ENCODE measurements at regions not wholly inside any gene's neighbourhood (a gene's known extent, or its start where the extent isn't known, plus 50 kb on each side); places are given as distances from the start of the nearest gene placed in this dataset.

- H3K4me1 Mint-ChIP-seq (ENCODE audit: low read depth) = no peaks in the 10 kb centered on the region
- no peak overlapping the region for H3K4me3 Mint-ChIP-seq (ENCODE audit: unreplicated experiment)
- peaks cover 5% of the 10 kb centered on the region for H3K9me3 Mint-ChIP-seq (ENCODE audit: low read depth)
- no peaks in the 10 kb centered on the region for H3K36me3 Mint-ChIP-seq (ENCODE audit: low read depth)
- H3K27ac Mint-ChIP-seq (ENCODE audit: unreplicated experiment) = no peak overlapping the region
- TF ChIP-seq CTCF (IDR thresholded peaks at IDR 0.05) = no peak
- no peaks in the 10 kb centered on the region for H3K27me3 Mint-ChIP-seq (ENCODE audit: low read depth)
- no peak for DNase-seq (ENCODE audit: low spot score)
These were observed 114.4 kb upstream of the DIO2 start for GRCh38 chr14:80325688-80326087.

GRCh38 chr14:80325112-80325511 is 113.8 kb upstream of the DIO2 start:
- no peak for TF ChIP-seq CTCF (IDR thresholded peaks at IDR 0.05)
- no peaks in the 10 kb centered on the region for H3K4me1 Mint-ChIP-seq (ENCODE audit: low read depth)

DNA sequence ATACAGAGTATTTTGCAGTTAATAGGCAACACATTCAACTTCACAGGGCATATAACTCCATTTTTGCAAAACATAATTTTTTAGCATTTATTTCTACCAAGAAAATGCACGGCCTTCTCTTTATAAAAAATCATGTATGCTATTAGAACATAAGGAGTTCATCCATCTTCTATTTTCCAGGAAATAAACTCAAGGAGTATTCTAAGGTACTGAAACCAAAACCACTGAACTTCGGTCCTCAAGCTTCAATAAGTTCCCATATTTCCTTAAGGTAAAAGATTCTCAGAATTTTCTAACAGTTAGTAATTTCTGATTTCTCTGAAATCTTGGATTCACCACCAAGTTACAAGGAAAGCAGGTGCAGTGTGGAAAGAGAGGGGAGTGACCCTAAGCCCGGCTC is 113.3 kb upstream of the DIO2 start:
- no peak overlapping the region for H3K27ac Mint-ChIP-seq (ENCODE audit: unreplicated experiment)

More at GRCh38 chr14:80325112-80325511, 113.8 kb upstream of the DIO2 start:
- Mint-ChIP-seq H3K27me3 (ENCODE audit: low read depth) (no peaks in the 10 kb centered on the region), H3K9me3 (ENCODE audit: low read depth) (peaks cover 5% of the 10 kb centered on the region), H3K27ac (ENCODE audit: unreplicated experiment) (no peak overlapping the region), H3K4me3 (ENCODE audit: unreplicated experiment) (no peak overlapping the region), H3K36me3 (ENCODE audit: low read depth) (no peaks in the 10 kb centered on the region)
- DNase-seq (ENCODE audit: low spot score) = no peak

DNA sequence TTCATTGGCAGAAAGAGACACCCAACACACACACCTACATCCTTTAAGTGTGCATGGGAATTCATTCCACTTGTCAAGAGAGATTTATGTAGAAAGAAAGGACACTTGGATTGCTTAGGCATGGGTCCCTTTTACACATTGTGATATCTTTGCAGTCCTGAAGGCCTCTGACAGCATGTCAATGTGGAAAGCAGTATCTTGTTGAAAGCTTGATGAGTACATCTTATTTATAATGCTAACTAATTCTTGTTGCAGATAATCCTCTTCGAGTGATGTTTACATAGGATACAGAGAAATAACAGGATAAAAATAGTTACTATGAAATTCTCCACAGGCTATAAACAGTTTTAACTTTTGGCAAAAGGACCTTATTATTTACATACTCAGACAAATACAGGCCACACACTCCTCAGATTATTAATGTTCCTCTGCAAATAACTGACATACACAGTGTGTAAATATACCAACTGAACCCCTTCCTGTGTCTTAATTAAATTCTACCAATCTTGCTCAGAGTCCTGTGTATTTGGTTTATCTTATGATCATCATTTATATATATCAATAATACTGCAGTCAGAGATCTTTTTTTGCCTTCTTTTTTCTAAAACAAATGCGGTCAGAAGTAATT is 111.8 kb upstream of the DIO2 start:
- Mint-ChIP-seq H3K27ac (ENCODE audit: unreplicated experiment) (no peak overlapping the region), H3K4me1 (ENCODE audit: low read depth) (peaks cover 4% of the 10 kb centered on the region), H3K4me3 (ENCODE audit: unreplicated experiment) (no peak overlapping the region), H3K27me3 (ENCODE audit: low read depth) (no peaks in the 10 kb centered on the region), H3K36me3 (ENCODE audit: low read depth) (peaks cover 2% of the 10 kb centered on the region), H3K9me3 (ENCODE audit: low read depth) (peaks cover 14% of the 10 kb centered on the region)
- no peak for DNase-seq (ENCODE audit: low spot score)
- TF ChIP-seq CTCF (IDR thresholded peaks at IDR 0.05) = no peak

More for the DNA sequence above, 113.3 kb upstream of the DIO2 start:
- DNase-seq (ENCODE audit: low spot score) = no peak
- H3K9me3 Mint-ChIP-seq (ENCODE audit: low read depth) = peaks cover 9% of the 10 kb centered on the region
- no peaks in the 10 kb centered on the region for H3K36me3 Mint-ChIP-seq (ENCODE audit: low read depth)
- H3K27me3 Mint-ChIP-seq (ENCODE audit: low read depth) = no peaks in the 10 kb centered on the region
- no peaks in the 10 kb centered on the region for H3K4me1 Mint-ChIP-seq (ENCODE audit: low read depth)
- TF ChIP-seq CTCF (IDR thresholded peaks at IDR 0.05) = no peak
- no peak overlapping the region for H3K4me3 Mint-ChIP-seq (ENCODE audit: unreplicated experiment)

GRCh38 chr14:80316441-80316840 is 105.1 kb upstream of the DIO2 start:
- Mint-ChIP-seq H3K27ac (ENCODE audit: unreplicated experiment) (no peak overlapping the region), H3K27me3 (ENCODE audit: low read depth) (no peaks in the 10 kb centered on the region), H3K4me1 (ENCODE audit: low read depth) (peaks cover 35% of the 10 kb centered on the region), H3K36me3 (ENCODE audit: low read depth) (peaks cover 2% of the 10 kb centered on the region), H3K4me3 (ENCODE audit: unreplicated experiment) (no peak overlapping the region), H3K9me3 (ENCODE audit: low read depth) (peaks cover 14% of the 10 kb centered on the region)
- no peak for DNase-seq (ENCODE audit: low spot score)
- no peak for TF ChIP-seq CTCF (IDR thresholded peaks at IDR 0.05)

All from chondrocyte (in vitro differentiated cells).